NCI-H2107 treated with DMSO at 0.1 percent for 48 hours (cell line): ENCODE measurements at regions not wholly inside any gene's neighbourhood (a gene's known extent, or its start where the extent isn't known, plus 50 kb on each side); places are given as distances from the start of the nearest gene placed in this dataset.
A peak's percentile ranks its signal among the peaks of the same experiment; 100 is the strongest.
"Not testable (repeated sequence)": the region's sequence is repeated elsewhere in the genome, so short reads cannot be mapped to it uniquely, and the experiment has no call there.

Source experiments
- DNase-seq: peaks from one replicate; lab custom pipeline; 2025; ENCODE audit not compliant: unreplicated experiment; lab: John Stamatoyannopoulos, UW

- DNase-seq, result not testable (repeated sequence)
Observed at GRCh38 chr1:224029286-224030025, 84.5 kb upstream of the FBXO28 start.

DNA sequence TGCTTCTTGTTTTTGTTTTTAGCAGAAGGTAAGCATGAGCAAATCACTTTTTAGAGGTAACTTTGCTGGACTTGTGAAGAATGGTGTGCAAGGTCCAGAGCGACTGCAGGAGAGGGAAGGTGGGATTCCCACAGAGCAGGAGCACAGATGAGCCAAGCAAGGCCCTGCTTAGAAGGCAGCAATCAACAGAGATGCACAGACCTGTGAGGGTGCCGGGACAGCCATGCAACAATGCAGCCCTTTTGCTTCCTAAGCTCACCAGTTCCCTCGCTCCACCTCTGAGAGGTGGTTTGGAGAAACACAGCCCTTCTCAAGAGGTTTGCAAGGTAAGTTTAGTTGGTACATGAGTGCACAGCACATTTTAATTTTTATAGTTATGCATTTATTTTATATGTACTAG is 85.1 kb upstream of the FBXO28 start:
- not testable (repeated sequence) for DNase-seq

DNA sequence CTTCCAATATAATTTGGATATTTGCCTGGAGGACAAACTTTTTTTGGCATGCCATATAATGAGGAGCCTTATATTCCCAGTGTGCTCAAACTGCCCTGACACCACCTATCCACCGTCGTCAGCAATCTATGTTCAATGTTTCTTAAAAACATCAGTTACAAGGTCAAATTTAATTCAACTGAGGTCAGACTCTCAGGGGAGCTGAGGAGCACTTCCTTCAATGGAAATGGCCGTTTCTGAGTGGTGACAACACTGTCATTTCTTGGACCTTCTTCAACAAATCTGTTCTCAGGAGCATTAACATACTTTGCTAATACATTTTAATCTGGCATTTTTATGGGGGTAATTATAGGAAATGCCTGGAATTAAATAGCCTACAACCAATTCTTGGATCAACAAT is 90.8 kb upstream of the FBXO28 start:
- DNase-seq, result not testable (repeated sequence)

DNA sequence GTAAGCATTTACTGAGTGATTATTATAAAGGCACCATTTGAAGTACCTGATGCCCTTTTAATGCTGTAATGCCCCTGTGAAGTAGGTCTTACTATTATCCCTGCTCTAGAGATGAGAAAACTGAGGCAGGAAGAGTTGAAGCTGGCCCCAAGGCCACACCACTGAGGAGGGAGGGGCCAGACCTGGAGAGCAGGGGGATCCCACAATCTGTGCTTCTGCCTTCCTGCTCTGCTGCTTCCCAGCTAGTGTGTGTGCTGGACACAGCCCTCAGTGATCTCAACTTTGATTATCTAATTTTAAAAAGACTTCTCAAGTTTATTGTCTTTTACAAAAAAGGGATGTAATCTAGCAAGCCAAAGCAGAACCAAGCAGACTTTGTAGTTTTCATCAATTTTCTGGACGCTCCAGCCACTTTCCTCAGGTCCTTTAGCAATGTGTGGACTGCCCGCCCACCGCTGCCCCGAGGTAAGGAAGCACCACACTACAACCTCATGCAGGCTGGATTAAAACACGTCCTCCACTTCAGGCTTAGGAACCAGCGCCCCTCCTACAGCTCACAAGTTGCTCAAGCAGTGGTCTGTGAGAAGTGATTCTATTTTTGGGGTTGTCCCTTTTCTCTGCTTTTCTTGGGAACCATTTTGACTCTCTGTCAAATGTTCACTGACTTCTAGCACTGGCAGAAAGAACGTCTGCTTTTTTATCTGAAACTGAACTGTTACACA is 91.5 kb upstream of the FBXO28 start:
- DNase-seq, result not testable (repeated sequence)

DNA sequence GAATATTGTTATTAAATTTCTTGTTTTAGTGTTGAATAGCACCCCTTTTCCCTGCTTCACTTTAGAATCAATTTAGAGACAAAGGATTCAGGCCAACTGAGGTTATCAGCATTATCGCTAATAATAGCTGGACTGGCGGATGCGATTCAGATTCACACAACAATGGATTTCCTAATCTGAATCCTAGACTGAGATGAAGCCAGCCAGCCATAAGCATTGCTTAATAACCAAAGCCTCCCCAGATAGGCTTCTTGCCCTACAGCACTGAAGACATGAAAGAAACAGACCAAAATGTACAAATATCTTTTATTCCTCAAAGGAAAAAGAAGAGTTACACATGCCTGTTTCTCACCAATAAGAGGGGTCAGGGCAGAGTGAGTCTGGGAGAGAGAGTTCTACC is 94.0 kb upstream of the FBXO28 start:
- not testable (repeated sequence) for DNase-seq

DNA sequence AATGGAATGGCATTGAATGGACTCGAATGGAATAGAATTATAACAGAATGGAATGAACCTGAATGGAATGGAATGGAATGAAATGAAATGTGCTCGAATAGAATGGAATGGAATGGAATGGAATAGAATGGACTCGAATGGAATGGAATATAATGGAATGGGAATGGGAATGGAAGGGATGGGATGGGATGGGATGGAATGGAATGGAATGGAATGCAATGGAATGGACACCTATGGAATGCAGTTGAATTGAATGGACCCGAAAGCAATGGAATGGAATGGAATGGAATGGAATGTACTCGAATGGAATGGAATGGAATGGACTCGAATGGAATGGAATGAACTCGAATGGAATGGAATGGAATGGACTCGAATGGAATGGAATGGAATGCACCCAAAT is 98.1 kb upstream of the FBXO28 start:
- DNase-seq, result not testable (repeated sequence)

DNA sequence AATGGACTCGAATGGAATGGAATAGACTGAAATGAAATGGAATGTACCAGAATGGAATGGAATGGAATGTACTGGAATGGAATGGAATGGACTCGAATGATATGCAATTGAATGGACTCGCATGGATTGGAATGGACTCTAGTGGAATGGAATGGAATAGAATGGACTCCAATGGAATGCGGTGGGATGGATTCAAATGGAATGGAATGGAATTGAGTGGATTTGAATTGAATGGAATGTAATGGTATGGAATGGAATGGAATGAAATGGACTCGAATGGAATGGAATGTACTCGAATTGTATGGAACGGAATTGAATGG is 99.6 kb upstream of the FBXO28 start:
- no peak for DNase-seq

GRCh38 chr1:224013626-224014329 is 100.1 kb upstream of the FBXO28 start:
- not testable (repeated sequence) for DNase-seq

GRCh38 chr1:224012807-224013434 is 101.0 kb upstream of the FBXO28 start:
- not testable (repeated sequence) for DNase-seq

- DNase-seq, result not testable (repeated sequence)
Observed at GRCh38 chr1:224012162-224012561, 101.7 kb upstream of the FBXO28 start.

DNA sequence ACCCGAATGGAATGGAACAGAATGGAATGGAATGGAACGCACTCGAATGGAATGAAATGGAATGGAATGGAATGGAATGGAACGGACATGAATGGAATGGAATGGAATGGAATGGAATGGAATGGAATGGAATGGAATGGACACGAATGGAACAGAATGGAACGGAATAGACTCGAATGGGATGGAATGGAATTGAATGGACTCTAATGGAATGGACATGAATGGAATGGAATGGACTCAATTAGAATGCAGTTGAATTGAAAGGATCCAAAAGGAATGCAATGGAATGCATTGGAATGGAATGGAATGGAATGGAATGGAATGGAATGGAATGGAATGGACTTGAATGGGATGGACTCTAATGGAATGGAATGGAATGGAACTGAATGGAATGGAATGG is 102.2 kb upstream of the FBXO28 start:
- DNase-seq, result not testable (repeated sequence)

DNA sequence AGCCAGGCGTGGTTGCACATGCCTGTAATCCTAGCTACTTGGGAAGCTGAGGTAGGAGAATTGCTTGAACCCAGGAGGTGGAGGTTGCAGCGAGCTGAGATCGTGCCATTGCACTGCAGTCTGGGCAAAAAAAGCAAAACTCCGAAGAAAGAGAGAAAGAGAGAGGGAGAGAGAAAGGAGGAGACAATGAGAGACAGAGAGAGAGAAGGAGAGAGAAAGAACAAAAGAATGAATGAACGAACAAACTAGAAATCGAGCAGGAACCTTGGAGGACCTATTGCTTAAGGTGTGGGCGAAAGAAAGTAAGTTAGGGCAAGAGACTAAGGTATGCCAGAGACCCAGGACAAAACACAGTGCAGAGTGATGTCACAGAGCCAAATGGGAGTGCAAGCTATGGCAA is 102.8 kb upstream of the FBXO28 start:
- DNase-seq, result not testable (repeated sequence)

- DNase-seq, result not testable (repeated sequence)
Observed at GRCh38 chr1:224005973-224006372, 107.9 kb upstream of the FBXO28 start.

- peak; percentile 5 for DNase-seq
Observed at GRCh38 chr1:224004552-224005315, 109.2 kb upstream of the FBXO28 start.

GRCh38 chr1:224003896-224004295 is 110.0 kb upstream of the FBXO28 start:
- DNase-seq, result not testable (repeated sequence)

- not testable (repeated sequence) for DNase-seq
Observed at GRCh38 chr1:224001757-224002156, 112.2 kb upstream of the FBXO28 start.

DNA sequence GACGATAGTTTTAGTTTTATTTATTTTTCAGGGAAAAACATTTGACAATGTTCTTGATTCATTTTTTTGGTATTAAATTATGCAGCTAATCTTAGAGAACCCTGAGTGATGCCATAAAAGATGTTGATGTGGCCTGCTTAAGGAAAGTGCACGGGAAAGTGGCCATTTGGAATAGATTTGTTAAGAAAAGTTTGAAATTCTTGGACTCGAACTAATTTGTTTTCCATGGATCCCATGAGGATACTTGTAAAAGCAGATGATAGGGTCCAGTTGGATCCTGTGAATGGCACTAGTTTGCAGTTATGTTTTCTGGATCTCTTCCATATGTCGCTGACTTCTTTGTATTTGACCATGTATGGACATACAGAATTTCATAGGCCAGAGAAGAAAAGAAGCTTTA is 114.2 kb upstream of the FBXO28 start:
- not testable (repeated sequence) for DNase-seq

DNA sequence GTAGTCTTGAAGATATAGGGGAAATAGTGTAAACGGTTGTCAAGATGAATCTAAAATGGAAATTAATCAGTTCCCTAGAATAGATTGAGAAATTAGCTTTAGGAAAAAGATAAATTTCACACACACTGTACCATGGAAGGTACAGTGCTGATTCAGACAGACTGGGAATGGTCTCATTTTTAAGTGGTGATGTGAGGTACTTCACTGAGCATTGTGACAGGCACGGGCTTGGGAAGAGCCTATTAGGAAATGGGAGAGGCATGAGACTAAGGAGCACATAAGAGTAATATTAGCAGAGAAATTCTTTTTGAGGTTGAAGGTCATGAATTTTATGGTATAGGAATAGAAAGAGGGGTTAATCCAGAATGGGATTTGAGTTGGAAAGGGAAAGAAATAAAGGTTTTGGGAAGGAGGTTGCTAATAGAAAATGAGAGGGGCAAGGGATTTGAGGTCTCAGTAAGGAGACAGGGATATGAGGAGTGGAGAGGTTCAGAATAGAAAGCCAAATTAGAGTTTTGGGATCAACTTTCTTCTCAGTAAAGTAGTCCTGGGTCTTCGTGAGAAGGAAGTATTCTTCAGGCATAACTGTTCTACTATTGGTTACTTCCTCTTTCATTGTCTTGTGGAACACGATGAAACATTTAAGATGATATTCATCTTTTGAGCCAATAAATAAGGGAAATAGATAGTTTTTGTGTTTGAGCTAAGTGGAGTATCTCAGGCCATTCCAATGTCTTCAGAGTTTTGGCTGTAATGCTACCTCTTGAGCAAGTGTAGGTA is 115.0 kb upstream of the FBXO28 start:
- not testable (repeated sequence) for DNase-seq

DNA sequence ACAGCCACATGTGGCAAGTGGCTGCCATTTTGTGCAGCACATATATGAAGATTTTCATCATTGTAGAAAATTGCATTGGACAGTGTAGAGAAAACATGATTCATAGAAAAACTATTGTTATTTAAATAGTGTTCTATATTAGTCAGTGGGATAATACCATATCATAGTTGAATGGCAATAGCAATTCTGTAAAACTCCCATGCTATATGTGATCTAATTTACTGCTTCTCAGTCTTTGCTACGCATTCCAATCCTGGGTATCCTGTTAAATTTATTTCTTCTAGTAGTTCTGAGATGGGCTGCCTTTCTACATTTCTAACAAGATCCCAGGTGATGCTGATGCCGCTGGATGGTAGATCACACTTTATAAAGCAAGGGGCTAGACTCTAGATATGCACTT is 117.5 kb upstream of the FBXO28 start:
- not testable (repeated sequence) for DNase-seq
